ENCODE measurements at regions not wholly inside any gene's neighbourhood (a gene's known extent, or its start where the extent isn't known, plus 50 kb on each side); places are given as distances from the start of the nearest gene placed in this dataset.

- DNase-seq (ENCODE audit: low read depth): peak; percentile 44
- peak overlapping the region; percentile 60 for H3K4me2 ChIP-seq (ENCODE audit: low read length)
These were observed 1441.6 kb upstream of the PCDH7 start for GRCh38 chr4:29278585-29278984.

GRCh38 chr4:29289118-29289517, 1431.1 kb upstream of the PCDH7 start:
- DNase-seq (ENCODE audit: low read depth) (no peak), FAIRE-seq (no peak)
- Histone ChIP-seq H2AFZ (ENCODE audit: low read depth, low read length) (no peak overlapping the region), H3K9me3 (ENCODE audit: insufficient read depth, low read depth, low read length) (no peaks in the 10 kb centered on the region), H3K4me1 (ENCODE audit: insufficient read depth, low read length) (no peaks in the 10 kb centered on the region), H3K27ac (ENCODE audit: low read depth, low read length) (no peak overlapping the region), H4K20me1 (ENCODE audit: insufficient read depth, low read length) (no peaks in the 10 kb centered on the region), H3K36me3 (ENCODE audit: insufficient read depth, low read length) (no peaks in the 10 kb centered on the region), H3K4me2 (ENCODE audit: low read length) (no peak overlapping the region), H3K79me2 (ENCODE audit: insufficient read depth, low read length) (no peaks in the 10 kb centered on the region), H3K4me3 (ENCODE audit: insufficient read depth, low read depth, low read length) (no peak overlapping the region), H3K27me3 (ENCODE audit: insufficient read depth, low read length) (no peaks in the 10 kb centered on the region), H3K9ac (ENCODE audit: low read length) (no peak overlapping the region)
- Mint-ChIP-seq H3K27ac (ENCODE audit: unreplicated experiment) (no peak overlapping the region), H3K36me3 (ENCODE audit: low read depth, unreplicated experiment) (no peaks in the 10 kb centered on the region), H3K27me3 (ENCODE audit: low read depth, unreplicated experiment) (no peaks in the 10 kb centered on the region), H3K9me3 (ENCODE audit: unreplicated experiment) (no peaks in the 10 kb centered on the region), H3K4me3 (ENCODE audit: unreplicated experiment) (no peak overlapping the region), H3K4me1 (ENCODE audit: low read depth, unreplicated experiment) (no peaks in the 10 kb centered on the region)
- TF ChIP-seq CTCF (IDR thresholded peaks at IDR 0.05; ENCODE audit: insufficient read depth, low read depth, low read length): no peak
- TF ChIP-seq EZH2 (IDR thresholded peaks at IDR 0.05; ENCODE audit: insufficient read depth, low read length): no peak

More at GRCh38 chr4:29278585-29278984, 1441.6 kb upstream of the PCDH7 start:
- Mint-ChIP-seq H3K27me3 (ENCODE audit: low read depth, unreplicated experiment) (no peaks in the 10 kb centered on the region), H3K9me3 (ENCODE audit: unreplicated experiment) (no peaks in the 10 kb centered on the region), H3K4me1 (ENCODE audit: low read depth, unreplicated experiment) (peaks cover 16% of the 10 kb centered on the region), H3K36me3 (ENCODE audit: low read depth, unreplicated experiment) (no peaks in the 10 kb centered on the region), H3K4me3 (ENCODE audit: unreplicated experiment) (no peak overlapping the region), H3K27ac (ENCODE audit: unreplicated experiment) (peak overlapping the region; percentile 56)
- Histone ChIP-seq H3K36me3 (ENCODE audit: insufficient read depth, low read length) (no peaks in the 10 kb centered on the region), H3K4me3 (ENCODE audit: insufficient read depth, low read depth, low read length) (no peak overlapping the region), H4K20me1 (ENCODE audit: insufficient read depth, low read length) (no peaks in the 10 kb centered on the region), H3K9me3 (ENCODE audit: insufficient read depth, low read depth, low read length) (no peaks in the 10 kb centered on the region), H2AFZ (ENCODE audit: low read depth, low read length) (no peak overlapping the region), H3K4me1 (ENCODE audit: insufficient read depth, low read length) (peaks cover 4% of the 10 kb centered on the region), H3K79me2 (ENCODE audit: insufficient read depth, low read length) (no peaks in the 10 kb centered on the region), H3K9ac (ENCODE audit: low read length) (peak overlapping the region; percentile 9), H3K27me3 (ENCODE audit: insufficient read depth, low read length) (no peaks in the 10 kb centered on the region), H3K27ac (ENCODE audit: low read depth, low read length) (peak overlapping the region; percentile 42)
- no peak for TF ChIP-seq EZH2 (IDR thresholded peaks at IDR 0.05; ENCODE audit: insufficient read depth, low read length)
- no peak for TF ChIP-seq CTCF (IDR thresholded peaks at IDR 0.05; ENCODE audit: insufficient read depth, low read depth, low read length)
- peak; percentile 32 for FAIRE-seq

GRCh38 chr4:29295280-29295679, 1424.9 kb upstream of the PCDH7 start:
- no peaks in the 10 kb centered on the region for H3K27me3 Mint-ChIP-seq (ENCODE audit: low read depth, unreplicated experiment)
- no peak overlapping the region for H2AFZ ChIP-seq (ENCODE audit: low read depth, low read length)

More at GRCh38 chr4:29295280-29295679, 1424.9 kb upstream of the PCDH7 start:
- Histone ChIP-seq H3K27me3 (ENCODE audit: insufficient read depth, low read length) (no peaks in the 10 kb centered on the region), H3K4me2 (ENCODE audit: low read length) (no peak overlapping the region), H3K79me2 (ENCODE audit: insufficient read depth, low read length) (no peaks in the 10 kb centered on the region), H3K9me3 (ENCODE audit: insufficient read depth, low read depth, low read length) (no peaks in the 10 kb centered on the region), H3K27ac (ENCODE audit: low read depth, low read length) (no peak overlapping the region), H4K20me1 (ENCODE audit: insufficient read depth, low read length) (no peaks in the 10 kb centered on the region), H3K9ac (ENCODE audit: low read length) (no peak overlapping the region), H3K36me3 (ENCODE audit: insufficient read depth, low read length) (no peaks in the 10 kb centered on the region), H3K4me3 (ENCODE audit: insufficient read depth, low read depth, low read length) (no peak overlapping the region), H3K4me1 (ENCODE audit: insufficient read depth, low read length) (no peaks in the 10 kb centered on the region)
- H3K27ac Mint-ChIP-seq (ENCODE audit: unreplicated experiment): no peak overlapping the region
- DNase-seq (ENCODE audit: low read depth) (no peak), FAIRE-seq (no peak)
- peaks cover 9% of the 10 kb centered on the region for H3K4me1 Mint-ChIP-seq (ENCODE audit: low read depth, unreplicated experiment)
- H3K36me3 Mint-ChIP-seq (ENCODE audit: low read depth, unreplicated experiment): no peaks in the 10 kb centered on the region
- TF ChIP-seq CTCF (IDR thresholded peaks at IDR 0.05; ENCODE audit: insufficient read depth, low read depth, low read length): no peak
- TF ChIP-seq EZH2 (IDR thresholded peaks at IDR 0.05; ENCODE audit: insufficient read depth, low read length): no peak
- H3K9me3 Mint-ChIP-seq (ENCODE audit: unreplicated experiment): no peaks in the 10 kb centered on the region
- H3K4me3 Mint-ChIP-seq (ENCODE audit: unreplicated experiment): no peak overlapping the region

Measured in astrocyte (in vitro differentiated cells and primary cell).